ENCODE measurements at regions not wholly inside any gene's neighbourhood (a gene's known extent, or its start where the extent isn't known, plus 50 kb on each side); places are given as distances from the start of the nearest gene placed in this dataset.

DNA sequence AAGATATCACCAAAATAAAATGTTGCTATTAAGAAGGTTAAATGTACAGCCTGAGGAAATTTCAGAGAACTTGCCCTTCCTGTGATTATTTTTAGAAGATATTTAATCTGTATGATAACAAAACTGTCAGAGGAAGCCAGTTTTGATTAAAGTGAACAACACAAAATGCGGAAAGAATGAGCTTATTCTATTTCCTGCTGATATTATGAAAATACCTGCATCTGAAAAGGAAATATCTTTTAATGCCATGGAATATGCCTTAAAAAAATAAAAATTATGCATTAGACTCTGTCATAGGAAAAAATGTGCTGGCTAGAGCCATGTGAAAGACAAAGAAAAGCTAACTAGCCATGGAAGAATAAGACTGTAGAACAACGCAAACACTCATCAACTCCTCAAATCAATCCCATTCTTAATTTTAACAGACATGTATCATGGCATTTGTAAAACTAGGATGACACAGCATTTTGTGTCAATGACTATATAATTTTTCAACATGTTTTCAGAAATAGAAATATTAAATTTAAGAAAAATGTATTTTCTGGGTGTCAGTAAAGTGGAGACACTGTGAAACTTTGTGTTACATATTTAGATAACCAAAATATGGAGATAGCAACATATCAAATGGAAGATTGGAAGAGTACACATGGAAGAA is 1768.2 kb downstream of the SUCLG1 start:
- DNase-seq (ENCODE audit: low spot score): no peak

- DNase-seq (ENCODE audit: low spot score): no peak
These were observed 1783.9 kb downstream of the SUCLG1 start for GRCh38 chr2:82675186-82675585.

GRCh38 chr2:82674652-82675051 is 1784.4 kb downstream of the SUCLG1 start:
- DNase-seq (ENCODE audit: low spot score): no peak

- no peak for DNase-seq (ENCODE audit: low spot score)
These were observed 1791.6 kb downstream of the SUCLG1 start for GRCh38 chr2:82667491-82667890.

GRCh38 chr2:82665691-82666090 is 1793.4 kb downstream of the SUCLG1 start:
- DNase-seq (ENCODE audit: low spot score): no peak

DNA sequence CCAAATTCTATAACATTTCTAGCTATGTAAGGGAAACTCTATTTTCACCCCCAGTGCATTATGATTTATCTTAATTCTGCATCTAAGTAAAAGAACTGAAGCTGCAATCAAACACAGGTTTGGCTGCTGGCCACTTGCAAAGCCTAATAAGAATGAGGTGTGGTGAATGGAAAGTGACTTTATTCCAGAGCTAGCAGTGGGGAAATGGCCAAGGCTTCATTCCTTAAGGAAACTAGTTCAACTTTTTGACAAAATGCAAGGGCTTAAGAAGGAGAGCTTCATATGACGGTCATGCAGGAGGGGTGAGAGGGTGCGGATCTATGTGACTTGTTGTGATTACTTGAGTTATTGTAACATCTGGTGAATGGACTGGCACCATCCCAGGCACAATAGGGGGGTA is 1802.0 kb downstream of the SUCLG1 start:
- no peak for DNase-seq (ENCODE audit: low spot score)

DNA sequence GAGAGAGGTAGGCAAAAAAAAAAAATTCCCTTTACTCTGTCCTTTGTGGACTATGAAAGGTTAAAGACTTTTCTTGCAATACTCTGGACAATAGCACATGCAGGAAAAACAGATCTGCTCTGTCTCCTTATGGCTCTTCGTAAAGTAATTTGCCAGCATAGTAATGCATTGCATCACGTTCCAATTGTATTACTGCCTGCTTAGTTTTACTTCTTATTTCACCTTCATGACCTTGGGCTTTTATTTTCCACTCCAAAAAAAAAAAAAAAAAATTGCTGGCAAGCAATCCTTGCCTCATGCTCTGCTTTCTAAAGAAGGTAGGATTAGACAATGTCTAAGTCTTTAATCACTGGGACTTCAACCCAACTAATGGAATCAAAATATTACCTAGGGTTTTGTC is 1802.7 kb downstream of the SUCLG1 start:
- DNase-seq (ENCODE audit: low spot score): no peak

DNA sequence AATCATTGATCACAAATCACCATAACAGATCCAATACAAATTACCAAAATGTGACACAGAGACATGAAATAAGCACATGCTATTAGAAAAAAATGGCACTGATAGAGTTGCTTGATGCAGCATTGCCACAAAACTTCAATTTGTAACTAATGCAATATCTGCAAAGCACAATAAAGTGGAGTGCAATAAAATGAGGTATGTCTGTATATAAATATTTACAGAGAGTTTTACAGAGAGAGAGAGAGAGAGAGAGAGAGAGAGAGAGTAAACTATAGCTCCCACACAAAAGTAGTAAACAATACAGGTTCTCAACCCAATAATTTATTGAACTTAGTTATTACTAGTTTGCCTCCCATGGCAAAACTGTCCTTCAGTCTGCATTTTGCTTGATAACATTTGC is 1807.0 kb downstream of the SUCLG1 start:
- DNase-seq (ENCODE audit: low spot score): no peak

DNA sequence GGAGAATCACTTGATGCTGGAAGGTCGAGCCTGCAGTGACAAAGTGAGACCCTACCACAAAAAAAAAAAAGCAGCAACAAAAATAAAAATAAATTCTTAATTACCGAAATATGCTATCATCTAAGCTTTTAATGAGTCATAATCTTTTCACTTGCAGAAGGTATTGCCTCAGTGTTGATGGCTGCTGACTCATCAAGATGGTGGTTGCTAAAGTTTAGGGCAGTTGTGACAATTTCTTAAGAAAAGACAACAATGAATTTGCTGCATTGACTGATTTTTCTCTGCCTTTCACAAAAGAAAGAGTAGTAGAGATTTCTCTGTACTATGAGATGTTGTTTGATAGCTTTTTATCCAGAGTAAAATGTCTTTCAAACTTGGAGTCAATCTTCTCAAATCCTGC is 1809.0 kb downstream of the SUCLG1 start:
- no peak for DNase-seq (ENCODE audit: low spot score)

DNA sequence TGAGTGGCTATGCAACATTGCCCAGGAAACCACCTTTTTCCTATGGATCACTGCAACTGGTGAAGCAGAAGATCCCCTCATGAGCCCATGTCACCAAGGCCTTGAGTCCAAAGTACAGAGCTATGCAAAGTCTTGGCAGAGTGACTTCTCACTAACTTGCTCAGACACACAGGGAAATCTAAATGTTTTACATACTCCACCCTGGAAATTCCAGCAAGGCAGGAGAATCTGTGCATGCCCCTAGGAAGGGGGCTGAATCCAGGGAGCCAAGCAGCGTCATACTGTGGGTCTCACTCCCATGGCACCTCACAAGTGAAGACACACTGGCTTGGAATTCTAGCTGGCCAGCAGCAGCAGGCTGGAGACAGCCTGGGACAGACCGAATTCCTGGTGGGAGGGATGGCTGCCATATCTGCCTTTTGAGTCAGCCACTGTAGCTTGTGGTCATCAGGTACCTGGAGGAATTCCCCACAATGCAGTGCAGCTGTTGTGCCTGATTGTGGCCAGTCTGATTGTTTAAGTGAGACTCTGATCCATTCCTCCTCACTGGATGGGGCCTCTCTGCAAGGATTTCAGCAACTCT is 1817.4 kb downstream of the SUCLG1 start:
- DNase-seq (ENCODE audit: low spot score): no peak

DNA sequence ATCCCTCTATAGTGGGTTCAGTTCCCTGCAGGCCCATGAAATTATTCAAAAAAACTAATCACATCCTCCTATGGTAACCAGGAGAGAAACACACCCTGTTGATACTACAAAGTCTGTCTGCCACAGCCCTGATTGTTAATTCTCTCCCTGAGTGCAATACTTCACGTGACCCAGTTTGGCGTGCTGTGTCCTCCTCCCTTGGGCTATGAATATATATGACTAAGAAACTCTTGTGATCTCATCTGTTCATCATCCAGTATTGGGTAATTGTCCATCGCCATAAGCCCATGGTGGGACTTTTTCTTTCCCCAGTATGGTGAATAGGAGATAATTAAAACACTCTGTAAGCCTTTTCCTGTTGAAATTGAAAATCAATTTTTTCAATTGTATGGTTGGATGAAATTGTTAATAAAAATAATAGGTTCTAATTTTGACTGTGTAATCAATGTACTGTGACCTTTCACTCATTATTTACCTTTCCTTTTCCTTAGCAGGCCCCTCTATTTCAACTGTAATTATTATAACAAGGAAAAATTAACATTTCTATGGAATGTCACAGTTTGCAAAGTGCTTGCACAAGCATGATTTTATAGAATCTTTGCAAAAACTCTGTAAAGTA is 1822.6 kb downstream of the SUCLG1 start:
- DNase-seq (ENCODE audit: low spot score): peak; percentile 7

DNA sequence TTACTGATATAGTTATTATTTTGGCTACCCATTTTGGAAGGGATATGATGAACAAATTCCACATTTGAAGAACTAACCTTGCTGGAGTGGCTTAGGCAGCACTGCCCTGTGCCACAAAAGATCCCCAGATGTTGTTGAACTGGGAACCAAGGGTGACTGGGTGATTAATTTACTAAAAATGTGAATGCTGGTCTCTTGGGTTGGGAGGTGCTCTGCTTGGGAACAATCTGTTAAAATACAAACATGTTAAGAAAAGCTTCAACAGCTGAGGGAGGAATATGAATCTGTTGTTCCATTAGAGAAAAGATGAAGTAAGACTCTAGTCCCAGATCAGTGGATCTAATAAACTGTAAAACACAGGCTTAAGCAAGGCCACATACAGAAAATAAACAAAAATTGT is 1860.1 kb downstream of the SUCLG1 start:
- DNase-seq (ENCODE audit: low spot score): no peak

DNA sequence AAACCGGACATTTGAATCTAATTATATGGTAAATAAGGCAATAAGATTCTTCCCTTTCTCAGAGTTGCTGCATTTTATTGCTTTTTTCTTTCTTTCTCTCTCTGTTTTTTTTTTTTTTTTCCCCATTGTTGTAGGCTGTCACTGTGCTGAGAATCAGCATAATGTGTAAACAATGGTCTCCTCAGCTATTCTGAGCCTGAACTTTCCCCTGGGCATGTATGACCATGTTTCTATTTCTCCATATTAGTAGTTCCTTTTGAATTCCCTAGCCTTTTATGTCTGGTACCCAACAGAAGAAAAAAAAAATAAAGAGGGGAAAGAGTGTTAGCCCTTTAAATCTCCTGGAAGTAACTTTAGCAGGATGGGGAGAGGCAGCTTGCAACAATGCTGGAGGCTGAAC is 1862.5 kb downstream of the SUCLG1 start:
- DNase-seq (ENCODE audit: low spot score): no peak

DNA sequence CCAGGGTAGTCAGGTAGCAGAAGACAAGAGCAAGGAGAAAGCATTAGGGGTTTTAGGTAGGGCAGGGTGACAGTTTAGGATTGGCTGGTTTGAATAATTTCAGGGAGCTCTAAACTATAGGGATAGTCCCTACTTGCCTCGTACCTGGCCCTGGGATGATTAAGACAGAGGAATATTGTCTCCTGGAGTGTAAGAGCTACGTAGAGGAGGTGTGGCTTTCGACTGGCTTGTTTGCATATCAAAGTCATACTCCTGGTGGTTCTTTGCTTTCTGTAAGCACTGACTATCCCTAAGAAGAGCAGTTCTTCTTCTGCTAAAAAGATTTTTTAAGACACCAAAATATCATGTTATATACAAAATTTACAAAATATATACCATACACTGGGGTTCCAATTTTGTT is 1867.4 kb downstream of the SUCLG1 start:
- no peak for DNase-seq (ENCODE audit: low spot score)

- DNase-seq (ENCODE audit: low spot score): no peak
These were observed 1882.4 kb downstream of the SUCLG1 start for GRCh38 chr2:82576656-82577055.

DNA sequence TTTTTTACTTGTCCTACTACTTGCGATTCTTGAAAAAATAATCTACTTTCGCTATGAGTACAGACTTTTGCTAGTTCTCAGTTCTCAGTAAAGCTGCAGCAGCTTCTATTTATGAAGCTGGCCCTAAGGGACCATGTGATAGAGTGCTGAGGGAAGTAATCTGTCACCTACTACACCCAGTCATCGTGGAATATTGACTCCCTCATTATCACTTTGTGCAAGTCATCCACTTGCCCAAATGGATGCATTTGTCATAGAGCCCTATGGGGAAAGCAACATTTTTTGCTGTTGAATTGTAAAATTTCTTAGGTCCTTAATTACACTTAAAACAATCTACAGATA is 1919.8 kb downstream of the SUCLG1 start:
- DNase-seq (ENCODE audit: low spot score): no peak

DNA sequence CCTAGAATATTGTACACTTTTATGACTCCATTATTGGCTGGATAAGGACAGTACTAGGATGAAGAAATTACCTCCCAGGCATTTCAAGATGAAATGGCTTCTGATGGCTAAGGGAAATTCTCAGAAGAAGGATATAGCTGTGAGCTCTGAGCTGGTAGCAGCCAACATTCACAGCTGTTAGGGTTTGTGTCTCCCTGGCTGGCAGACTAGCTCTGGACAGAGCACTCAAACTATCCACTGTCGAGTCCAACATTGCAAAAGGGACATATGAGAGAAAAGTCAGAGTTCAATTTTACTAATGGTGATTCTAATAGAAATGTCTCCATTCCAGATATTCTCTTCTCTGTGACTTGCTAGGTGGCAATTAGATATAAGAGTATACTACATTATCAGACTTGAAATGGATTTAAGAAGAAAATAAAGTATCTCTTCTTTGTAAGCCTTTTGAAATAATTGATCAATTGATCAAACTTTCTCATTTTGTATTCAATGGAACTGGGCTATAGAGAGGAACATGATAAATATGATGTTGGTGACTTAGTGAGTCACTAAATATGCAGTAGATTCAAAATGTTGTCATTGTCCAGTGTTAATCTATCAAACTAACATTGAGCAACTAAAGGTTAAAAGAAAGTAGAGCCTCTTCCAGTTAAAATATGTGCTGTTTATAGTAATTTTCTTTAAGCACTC is 1920.3 kb downstream of the SUCLG1 start:
- DNase-seq (ENCODE audit: low spot score): no peak

GRCh38 chr2:82528288-82528687 is 1930.8 kb downstream of the SUCLG1 start:
- no peak for DNase-seq (ENCODE audit: low spot score)

GRCh38 chr2:82527124-82527523 is 1932.0 kb downstream of the SUCLG1 start:
- no peak for DNase-seq (ENCODE audit: low spot score)

DNA sequence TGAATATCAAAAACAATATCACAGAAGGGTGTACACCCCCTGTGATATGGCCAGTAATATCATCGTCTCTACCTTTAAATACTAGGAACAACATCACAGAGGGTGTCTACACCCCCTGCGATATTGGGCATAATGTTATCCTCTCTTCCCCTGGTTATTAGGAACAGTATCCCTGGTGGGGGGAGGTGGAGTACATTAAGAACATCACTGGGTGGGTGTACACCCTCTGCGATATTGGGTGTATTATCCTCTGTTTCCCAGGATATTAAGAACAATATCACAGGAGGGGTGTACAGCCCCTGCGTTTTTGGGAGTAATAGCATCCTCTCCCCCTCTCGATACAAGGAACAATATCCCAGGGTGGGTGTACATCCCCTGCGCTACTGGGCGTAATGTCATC is 1932.8 kb downstream of the SUCLG1 start:
- no peak for DNase-seq (ENCODE audit: low spot score)

GRCh38 chr2:82525744-82526143 is 1933.3 kb downstream of the SUCLG1 start:
- DNase-seq (ENCODE audit: low spot score): no peak

DNA sequence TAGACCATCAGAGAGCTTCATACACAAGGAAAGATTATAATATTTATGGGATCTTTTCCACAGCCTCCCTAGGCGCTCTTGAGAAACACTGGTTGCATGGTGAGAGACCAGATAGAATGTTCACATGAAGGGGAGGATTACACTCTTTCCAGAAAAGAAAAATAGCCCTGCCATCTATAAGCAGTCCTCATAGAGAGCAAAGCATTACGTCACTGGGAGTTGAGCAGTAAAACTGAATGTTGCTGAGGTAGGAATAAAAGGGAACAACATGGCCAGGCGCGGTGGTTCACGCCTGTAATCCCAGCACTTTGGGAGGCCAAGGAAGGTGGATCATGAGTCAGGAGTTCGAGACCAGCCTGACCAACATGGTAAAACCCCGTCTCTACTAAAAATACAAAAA is 1934.3 kb downstream of the SUCLG1 start:
- no peak for DNase-seq (ENCODE audit: low spot score)

DNA sequence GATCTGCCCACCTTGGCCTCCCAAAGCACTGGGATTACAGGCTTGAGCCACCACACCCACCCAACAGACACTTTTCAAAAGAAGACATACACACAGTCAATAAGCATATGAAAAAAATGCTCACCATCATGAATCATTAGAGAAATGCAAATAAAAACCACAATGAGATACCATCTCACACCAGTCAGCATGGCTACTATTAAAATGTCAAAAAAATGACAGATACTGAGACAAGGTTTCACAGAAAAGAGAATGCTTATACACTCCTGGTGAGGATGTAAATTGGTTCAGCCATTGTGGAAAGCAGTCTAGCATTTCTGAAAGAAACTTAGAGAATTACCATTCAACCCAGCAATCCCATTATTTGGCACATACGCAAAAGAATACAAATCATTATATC is 1947.2 kb downstream of the SUCLG1 start:
- no peak for DNase-seq (ENCODE audit: low spot score)
